H9 (cell line): ENCODE measurements at regions not wholly inside any gene's neighbourhood (a gene's known extent, or its start where the extent isn't known, plus 50 kb on each side); places are given as distances from the start of the nearest gene placed in this dataset.

Source experiments
- DNase-seq: peaks from one replicate; pipeline ENCODE4 v3.0.0-alpha.2; 2017
- H2AFZ ChIP-seq: one replicate; pipeline ENCODE4 v1.6.1; 2013; ENCODE audit warnings: mild to moderate bottlenecking, low read length, control low read depth, moderate library complexity
- H2AK5ac ChIP-seq: 2 replicates; pipeline ENCODE4 v1.6.1; 2013; ENCODE audit warnings: low read length, control low read depth, mixed read lengths; ENCODE audit not compliant: insufficient read length
- H2BK120ac ChIP-seq: one replicate; pipeline ENCODE4 v1.6.1; 2013; ENCODE audit warnings: low read depth, mild to moderate bottlenecking, low read length, control low read depth, inconsistent platforms; ENCODE audit not compliant: poor library complexity, severe bottlenecking
- H2BK12ac ChIP-seq: 2 replicates; pipeline ENCODE4 v1.6.1; 2013; ENCODE audit warnings: low read length, control low read depth, mixed read lengths, low read depth; ENCODE audit not compliant: insufficient read length
- H2BK15ac ChIP-seq: 2 replicates; pipeline ENCODE4 v1.6.1; 2013; ENCODE audit warnings: low read depth, low read length, control low read depth
- H2BK20ac ChIP-seq: one replicate; pipeline ENCODE4 v1.6.1; 2013; ENCODE audit warnings: low read depth, mild to moderate bottlenecking, low read length, control low read depth, inconsistent platforms; ENCODE audit not compliant: poor library complexity, severe bottlenecking
- H2BK5ac ChIP-seq: 2 replicates; pipeline ENCODE4 v1.6.1; 2013; ENCODE audit warnings: low read length, control low read depth, mixed read lengths; ENCODE audit not compliant: insufficient read length
- H3K14ac ChIP-seq: 2 replicates; pipeline ENCODE4 v1.6.1; 2013; ENCODE audit warnings: low read length, control low read depth; ENCODE audit not compliant: insufficient read depth
- H3K18ac ChIP-seq: 2 replicates; pipeline ENCODE4 v1.6.1; 2013; ENCODE audit warnings: low read depth, mild to moderate bottlenecking, mixed read lengths, low read length, control low read depth; ENCODE audit not compliant: insufficient read length
- H3K23ac ChIP-seq: 2 replicates; pipeline ENCODE4 v1.6.1; 2013; ENCODE audit warnings: low read length, control low read depth, mixed read lengths, low read depth; ENCODE audit not compliant: insufficient read length
- H3K23me2 ChIP-seq: 2 replicates; pipeline ENCODE4 v1.6.1; 2013; ENCODE audit warnings: low read depth, mild to moderate bottlenecking, mixed read lengths, low read length, control low read depth; ENCODE audit not compliant: insufficient read length, poor library complexity, severe bottlenecking
- H3K27ac ChIP-seq: 2 replicates; pipeline ENCODE4 v1.5.1; 2013; ENCODE audit warnings: low read length, control low read depth, mixed read lengths, low read depth; ENCODE audit not compliant: insufficient read length
- H3K27me3 ChIP-seq: 2 replicates; pipeline ENCODE4 v1.6.1; 2013; ENCODE audit warnings: low read length, control low read depth, inconsistent platforms; ENCODE audit not compliant: insufficient read depth
- H3K4ac ChIP-seq: 2 replicates; pipeline ENCODE4 v1.6.1; 2013; ENCODE audit warnings: low read depth, mild to moderate bottlenecking, control low read depth, inconsistent platforms, low read length, moderate library complexity
- H3K4me1 ChIP-seq: 2 replicates; pipeline ENCODE4 v1.6.1; 2013; ENCODE audit warnings: low read length, control low read depth, inconsistent platforms; ENCODE audit not compliant: insufficient read depth
- H3K4me2 ChIP-seq: 2 replicates; pipeline ENCODE4 v1.6.1; 2013; ENCODE audit warnings: low read length, control low read depth, mixed read lengths; ENCODE audit not compliant: insufficient read length, insufficient read depth
- H3K56ac ChIP-seq: 2 replicates; pipeline ENCODE4 v1.6.1; 2013; ENCODE audit warnings: low read depth, mild to moderate bottlenecking, mixed read lengths, low read length, control low read depth; ENCODE audit not compliant: insufficient read length
- H3K79me1 ChIP-seq: 2 replicates; pipeline ENCODE4 v1.6.1; 2013; ENCODE audit warnings: low read depth, mild to moderate bottlenecking, moderate library complexity, low read length, control low read depth, inconsistent platforms; ENCODE audit not compliant: insufficient read depth, poor library complexity, severe bottlenecking
- H3K79me2 ChIP-seq: 2 replicates; pipeline ENCODE4 v1.6.1; 2013; ENCODE audit warnings: low read length, control low read depth, inconsistent platforms; ENCODE audit not compliant: insufficient read depth
- H3K9ac ChIP-seq: 2 replicates; pipeline ENCODE4 v1.6.1; 2013; ENCODE audit warnings: low read length, control low read depth, mixed read lengths; ENCODE audit not compliant: insufficient read length; ENCODE audit errors: extremely low read depth
- H3K9me3 ChIP-seq: one replicate; pipeline ENCODE4 v1.6.1; 2013; ENCODE audit warnings: low read depth, low read length, inconsistent platforms; ENCODE audit not compliant: control insufficient read depth
- H3T11ph ChIP-seq: one replicate; pipeline ENCODE4 v1.6.1; 2013; ENCODE audit warnings: mild to moderate bottlenecking, low read length, control low read depth, inconsistent platforms
- H4K20me1 ChIP-seq: one replicate; pipeline ENCODE4 v1.6.1; 2013; ENCODE audit not compliant: control insufficient read depth, insufficient read length, insufficient read depth
- H4K5ac ChIP-seq: 2 replicates; pipeline ENCODE4 v1.6.1; 2013; ENCODE audit warnings: low read depth, mild to moderate bottlenecking, mixed read lengths, low read length, control low read depth; ENCODE audit not compliant: insufficient read length
- H4K8ac ChIP-seq: replicated peaks from 2 replicates; pipeline ENCODE4 v1.6.1; 2013; ENCODE audit warnings: low read length, control low read depth, mixed read lengths, low read depth; ENCODE audit not compliant: insufficient read length
- H4K91ac ChIP-seq: 2 replicates; pipeline ENCODE4 v1.6.1; 2013; ENCODE audit warnings: low read depth, mild to moderate bottlenecking, moderate library complexity, mixed read lengths, low read length, control low read depth; ENCODE audit not compliant: insufficient read length
- H3K27ac Mint-ChIP-seq, 3 experiments: 2 replicates in 2 of 3; 3 replicates in 1 of 3; pipeline ENCODE4 v1.8.0; 2020 to 2021; ENCODE audit warnings: mixed read lengths in 3 of 3, mild to moderate bottlenecking in 1 of 3, moderate library complexity in 1 of 3
- H3K27me3 Mint-ChIP-seq: 2 replicates; pipeline ENCODE4 v1.8.0; 2021; ENCODE audit warnings: low read depth, mild to moderate bottlenecking, moderate library complexity, mixed read lengths
- H3K36me3 Mint-ChIP-seq, 3 experiments: 2 replicates in 2 of 3; 3 replicates in 1 of 3; pipeline ENCODE4 v1.8.0; 2020 to 2021; ENCODE audit warnings: low read depth in 3 of 3, mixed read lengths in 3 of 3; ENCODE audit not compliant: insufficient read depth in 1 of 3
- H3K4me1 Mint-ChIP-seq, 2 experiments: 2 replicates each; pipeline ENCODE4 v1.8.0; 2020; ENCODE audit warnings: mixed read lengths in 2 of 2
- H3K4me3 Mint-ChIP-seq, 2 experiments: 2 replicates in 1 of 2; 3 replicates in 1 of 2; pipeline ENCODE4 v1.8.0; 2020 to 2021; ENCODE audit warnings: mild to moderate bottlenecking in 2 of 2, mixed read lengths in 2 of 2, moderate library complexity in 1 of 2
- H3K9me3 Mint-ChIP-seq, 2 experiments: 2 replicates in 1 of 2; 3 replicates in 1 of 2; pipeline ENCODE4 v1.8.0; 2020; ENCODE audit warnings: mild to moderate bottlenecking in 2 of 2, mixed read lengths in 2 of 2, moderate library complexity in 1 of 2
- CTCF ChIP-seq: fragments of 200-600 bp; sonication (generic); conservative IDR thresholded peaks from 3 replicates; pipeline ENCODE4 v1.8.0; 2021; ENCODE audit warnings: antibody characterized with exemption, mild to moderate bottlenecking
- WGBS: extraction: QIAGEN DNeasy Blood & Tissue Kit; methylation state at CpG from one replicate; pipeline ENCODE4 v1.1.7; 2013; ENCODE audit warnings: missing lambda C conversion rate, low lambda C conversion rate, mixed read lengths; ENCODE audit not compliant: insufficient read length; ENCODE audit errors: extremely low coverage; 5-methylcytosine and 5-hydroxymethylcytosine counted together

GRCh38 chr2:126542247-126542646 is 113.7 kb upstream of the GYPC start:
- Histone ChIP-seq H3K18ac (no peak overlapping the region), H4K5ac (no peak overlapping the region), H2BK5ac (no peak overlapping the region), H2BK20ac (no peak overlapping the region), H3K27me3 (no peaks in the 10 kb centered on the region), H3K23me2 (no peaks in the 10 kb centered on the region), H3K4me2 (no peak overlapping the region), H2BK12ac (no peak overlapping the region), H4K8ac (no peak overlapping the region), H2AK5ac (no peak overlapping the region), H3K4ac (no peak overlapping the region), H3K9me3 (no peaks in the 10 kb centered on the region), H3K4me1 (no peaks in the 10 kb centered on the region), H3K9ac (no peak overlapping the region), H3K23ac (no peak overlapping the region), H4K20me1 (no peaks in the 10 kb centered on the region), H3K79me2 (no peaks in the 10 kb centered on the region), H3K56ac (no peak overlapping the region), H2BK15ac (no peak overlapping the region), H2AFZ (no peak overlapping the region), H3T11ph (no peak overlapping the region), H2BK120ac (no peak overlapping the region), H3K27ac (no peak overlapping the region), H3K14ac (no peak overlapping the region), H4K91ac (no peak overlapping the region), H3K79me1 (no peaks in the 10 kb centered on the region)
- no CpG with 5 or more reads among the region's 1 CpG for WGBS
- Mint-ChIP-seq H3K9me3 (peaks cover 16 to 31% of the 10 kb centered on the region in 2 experiments), H3K4me3 (no peak overlapping the region), H3K4me1 (no peaks in the 10 kb centered on the region), H3K27me3 (no peaks in the 10 kb centered on the region), H3K27ac (no peak overlapping the region), H3K36me3 (peaks cover 3 to 16% (median 9%) of the 10 kb centered on the region in 3 experiments; a peak in 6 of 7 replicates)
- DNase-seq = no peak
- TF ChIP-seq CTCF = no peak
